Fibroblast of the aortic adventitia (primary cell): ENCODE measurements at regions not wholly inside any gene's neighbourhood (a gene's known extent, or its start where the extent isn't known, plus 50 kb on each side); places are given as distances from the start of the nearest gene placed in this dataset.

Experiments
- DNase-seq: peaks from one replicate; pipeline ENCODE4 v3.0.0-alpha.2; 2010; ENCODE audit warnings: low read depth
- H3K4me3 ChIP-seq: 2 replicates; pipeline ENCODE4 v1.5.1; 2011; ENCODE audit warnings: low read depth, mild to moderate bottlenecking, control low read depth, low read length, moderate library complexity
- CTCF ChIP-seq: IDR thresholded peaks from 2 replicates; pipeline ENCODE4 v1.5.1; 2011; ENCODE audit warnings: mild to moderate bottlenecking, low read length, control low read depth, inconsistent platforms; ENCODE audit not compliant: insufficient read depth

GRCh38 chr1:78755986-78756385, 106.4 kb downstream of the IFI44 start:
- no peak for TF ChIP-seq CTCF
- no peak overlapping the region for H3K4me3 ChIP-seq
- DNase-seq, result no peak

- no peak overlapping the region for H3K4me3 ChIP-seq
- TF ChIP-seq CTCF, result no peak
- DNase-seq, result no peak
These were observed 108.9 kb downstream of the IFI44 start for GRCh38 chr1:78758506-78758905.

GRCh38 chr1:78759881-78760280, 110.2 kb downstream of the IFI44 start:
- TF ChIP-seq CTCF, result no peak
- no peak overlapping the region for H3K4me3 ChIP-seq
- no peak for DNase-seq

- DNase-seq, result peak; percentile 25
These were observed 111.2 kb downstream of the IFI44 start for GRCh38 chr1:78760858-78761257.

GRCh38 chr1:78762113-78762512, 112.5 kb downstream of the IFI44 start:
- no peak overlapping the region for H3K4me3 ChIP-seq
- DNase-seq, result no peak
- no peak for TF ChIP-seq CTCF

More at GRCh38 chr1:78760858-78761257, 111.2 kb downstream of the IFI44 start:
- H3K4me3 ChIP-seq, result no peak overlapping the region
- TF ChIP-seq CTCF, result no peak

- no peak for TF ChIP-seq CTCF
- DNase-seq, result no peak
- no peak overlapping the region for H3K4me3 ChIP-seq
These were observed 115.9 kb downstream of the IFI44 start for GRCh38 chr1:78765489-78765888.

- no peak overlapping the region for H3K4me3 ChIP-seq
- no peak for TF ChIP-seq CTCF
- DNase-seq, result peak; percentile 76
These were observed 130.2 kb downstream of the IFI44 start for GRCh38 chr1:78779831-78780230.
